Liver (tissue), 8 donors: ENCODE measurements at regions not wholly inside any gene's neighbourhood (a gene's known extent, or its start where the extent isn't known, plus 50 kb on each side); places are given as distances from the start of the nearest gene placed in this dataset.

Experiments used
- DNase-seq: peaks from one replicate; pipeline ENCODE4 v3.0.0-alpha.2; 2017; ENCODE audit warnings: low spot score
- H3K27ac ChIP-seq, 2 donors: one replicate each; pipeline ENCODE4 v1.7.0; 2013; ENCODE audit warnings: inconsistent platforms in 2 of 2, low read length in 2 of 2, control low read depth in 1 of 2, low read depth in 1 of 2, mild to moderate bottlenecking in 1 of 2
- H3K27me3 ChIP-seq, 4 donors: one replicate each; pipeline versions ENCODE4 v1.6.1 to v1.7.0; 2013; ENCODE audit warnings: low read length in 3 of 4, inconsistent platforms in 1 of 4, mild to moderate bottlenecking in 1 of 4, moderate library complexity in 1 of 4; ENCODE audit not compliant: control insufficient read depth in 4 of 4, insufficient read depth in 4 of 4
- H3K36me3 ChIP-seq, 4 donors: one replicate each; pipeline versions ENCODE4 v1.6.1 to v1.7.0; 2013; ENCODE audit warnings: low read length in 3 of 4, mild to moderate bottlenecking in 3 of 4, low read depth in 1 of 4, moderate library complexity in 1 of 4; ENCODE audit not compliant: control insufficient read depth in 4 of 4, insufficient read depth in 3 of 4
- H3K4me1 ChIP-seq, 4 donors: one replicate each; pipeline versions ENCODE4 v1.6.1 to v1.7.0; 2013; ENCODE audit warnings: low read length in 3 of 4, mild to moderate bottlenecking in 3 of 4, moderate library complexity in 1 of 4; ENCODE audit not compliant: control insufficient read depth in 4 of 4, insufficient read depth in 4 of 4
- H3K4me3 ChIP-seq, 3 donors: one replicate each; pipeline versions ENCODE4 v1.6.1 to v1.7.0; 2013; ENCODE audit warnings: low read length in 3 of 3, control low read depth in 1 of 3, low read depth in 1 of 3, mild to moderate bottlenecking in 1 of 3
- H3K9ac ChIP-seq, 2 donors: one replicate each; pipeline ENCODE4 v1.7.0; 2013; ENCODE audit warnings: low read length in 2 of 2, mild to moderate bottlenecking in 2 of 2, moderate library complexity in 2 of 2, control low read depth in 1 of 2, low read depth in 1 of 2
- H3K9me3 ChIP-seq, 4 donors: one replicate each; pipeline versions ENCODE4 v1.6.1 to v1.7.0; 2013; ENCODE audit warnings: low read length in 3 of 4; ENCODE audit not compliant: control insufficient read depth in 4 of 4
- EGR1 ChIP-seq, 2 donors: IDR thresholded peaks; 2 replicates each; pipeline ENCODE4 v1.6.1; 2016 to 2018; ENCODE audit warnings: antibody characterized with exemption in 2 of 2, low read depth in 2 of 2
- FOXA1 ChIP-seq: IDR thresholded peaks from 2 replicates; pipeline ENCODE4 v1.6.1; 2016; ENCODE audit warnings: antibody characterized with exemption
- FOXA2 ChIP-seq: IDR thresholded peaks from 2 replicates; pipeline ENCODE4 v1.6.1; 2016; ENCODE audit warnings: antibody characterized with exemption
- GABPA ChIP-seq, 2 donors: IDR thresholded peaks in 1 of 2; conservative IDR thresholded peaks in 1 of 2; 2 replicates each; pipeline ENCODE4 v1.6.1; 2016; ENCODE audit warnings: antibody characterized with exemption in 2 of 2, mild to moderate bottlenecking in 1 of 2, moderate library complexity in 1 of 2
- HNF4A ChIP-seq, 2 donors: conservative IDR thresholded peaks; 2 replicates each; pipeline ENCODE4 v1.6.1; 2016; ENCODE audit warnings: antibody characterized with exemption in 2 of 2, mild to moderate bottlenecking in 2 of 2
- HNF4G ChIP-seq: IDR thresholded peaks from 2 replicates; pipeline ENCODE4 v1.6.1; 2016; ENCODE audit warnings: antibody characterized with exemption
- JUND ChIP-seq, 2 donors: IDR thresholded peaks; 2 replicates each; pipeline ENCODE4 v1.6.1; 2016; ENCODE audit warnings: antibody characterized with exemption in 2 of 2
- NR2F2 ChIP-seq: IDR thresholded peaks from 2 replicates; pipeline ENCODE4 v1.6.1; 2016; ENCODE audit warnings: antibody characterized with exemption
- RAD21 ChIP-seq, 2 donors: IDR thresholded peaks; 2 replicates each; pipeline ENCODE4 v1.6.1; 2016; ENCODE audit warnings: antibody characterized with exemption in 2 of 2, mild to moderate bottlenecking in 2 of 2
- RXRA ChIP-seq, 2 donors: IDR thresholded peaks; 2 replicates each; pipeline ENCODE4 v1.6.1; 2017 to 2018; ENCODE audit warnings: antibody characterized with exemption in 2 of 2, mild to moderate bottlenecking in 1 of 2
- SP1 ChIP-seq: IDR thresholded peaks from 2 replicates; pipeline ENCODE4 v1.6.1; 2018; ENCODE audit warnings: antibody characterized with exemption, mild to moderate bottlenecking
- TAF1 ChIP-seq: conservative IDR thresholded peaks from 2 replicates; pipeline ENCODE4 v1.6.1; 2016; ENCODE audit warnings: antibody characterized with exemption, mild to moderate bottlenecking
- YY1 ChIP-seq: IDR thresholded peaks from 2 replicates; pipeline ENCODE4 v1.6.1; 2016; ENCODE audit warnings: antibody characterized with exemption, mild to moderate bottlenecking
- whole genome bisulfite sequencing: extraction: QIAGEN DNeasy Blood & Tissue Kit; methylation state at CpG from one replicate; pipeline ENCODE4 v1.1.7; 2013; 5-methylcytosine and 5-hydroxymethylcytosine counted together
- TF ChIP-seq, protein P1 (sequence below): IDR thresholded peaks from 2 replicates; pipeline ENCODE4 v1.6.1; 2016; ENCODE audit warnings: antibody characterized with exemption
- TF ChIP-seq, protein P2 (sequence below): IDR thresholded peaks from 2 replicates; pipeline ENCODE4 v1.6.1; 2016; ENCODE audit warnings: antibody characterized with exemption, mild to moderate bottlenecking
- TF ChIP-seq, protein P3 (sequence below): IDR thresholded peaks from 2 replicates; pipeline ENCODE4 v1.6.1; 2016; ENCODE audit warnings: antibody characterized with exemption
- TF ChIP-seq, protein P4 (sequence below): IDR thresholded peaks from 2 replicates; pipeline ENCODE4 v1.6.1; 2016; ENCODE audit warnings: antibody characterized with exemption
- TF ChIP-seq, protein P5 (sequence below): fragments of 150-350 bp; IDR thresholded peaks from 2 replicates; pipeline ENCODE4 v1.5.1; 2017; ENCODE audit warnings: improper control_type of control experiment, low read depth, low read length; ENCODE audit not compliant: missing input control
- donor health status: healthy.
- donor health status: healthy.
- donor health status: healthy.
- donor health status: healthy.
- donor health status: healthy.

DNA sequence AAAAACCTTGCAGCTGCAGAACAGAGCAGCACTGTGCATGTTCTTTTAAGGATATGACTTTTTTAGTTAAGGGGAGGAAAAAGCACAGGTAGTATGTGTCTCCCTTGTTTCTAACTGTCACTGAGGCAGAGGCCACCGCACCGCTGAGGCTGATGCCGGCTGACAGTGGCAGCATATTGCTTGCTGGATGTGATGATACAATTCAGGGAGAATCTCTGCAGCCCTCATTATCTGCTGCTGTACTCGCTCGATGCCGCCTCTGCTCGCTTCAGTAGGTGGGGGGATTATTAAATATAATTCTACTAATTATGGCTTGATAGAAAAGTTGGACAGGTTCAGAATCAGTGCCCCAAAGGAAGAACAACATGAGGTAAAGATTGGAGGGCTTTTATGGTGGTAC, 378.8 kb upstream of the NOCT start:
- WGBS, result 83% methylated on average over 7 of the region's 7 CpGs
- DNase-seq, result no peak
- H3K27me3 ChIP-seq, result no peaks in the 10 kb centered on the region
- H3K36me3 ChIP-seq, result no peaks in the 10 kb centered on the region
- H3K9me3 ChIP-seq, result no peaks in the 10 kb centered on the region
- H3K4me1 ChIP-seq, result no peaks in the 10 kb centered on the region
- H3K4me3 ChIP-seq, result no peak overlapping the region
- H3K9ac ChIP-seq, result no peak overlapping the region
- no peak overlapping the region for H3K27ac ChIP-seq
- TF ChIP-seq HNF4A (conservative IDR thresholded peaks at IDR 0.05), result no peak
- TF ChIP-seq RAD21 (IDR thresholded peaks at IDR 0.05), result no peak
- TF ChIP-seq, protein P1, sequence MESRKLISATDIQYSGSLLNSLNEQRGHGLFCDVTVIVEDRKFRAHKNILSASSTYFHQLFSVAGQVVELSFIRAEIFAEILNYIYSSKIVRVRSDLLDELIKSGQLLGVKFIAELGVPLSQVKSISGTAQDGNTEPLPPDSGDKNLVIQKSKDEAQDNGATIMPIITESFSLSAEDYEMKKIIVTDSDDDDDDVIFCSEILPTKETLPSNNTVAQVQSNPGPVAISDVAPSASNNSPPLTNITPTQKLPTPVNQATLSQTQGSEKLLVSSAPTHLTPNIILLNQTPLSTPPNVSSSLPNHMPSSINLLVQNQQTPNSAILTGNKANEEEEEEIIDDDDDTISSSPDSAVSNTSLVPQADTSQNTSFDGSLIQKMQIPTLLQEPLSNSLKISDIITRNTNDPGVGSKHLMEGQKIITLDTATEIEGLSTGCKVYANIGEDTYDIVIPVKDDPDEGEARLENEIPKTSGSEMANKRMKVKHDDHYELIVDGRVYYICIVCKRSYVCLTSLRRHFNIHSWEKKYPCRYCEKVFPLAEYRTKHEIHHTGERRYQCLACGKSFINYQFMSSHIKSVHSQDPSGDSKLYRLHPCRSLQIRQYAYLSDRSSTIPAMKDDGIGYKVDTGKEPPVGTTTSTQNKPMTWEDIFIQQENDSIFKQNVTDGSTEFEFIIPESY, result no peak
- TF ChIP-seq, protein P2, sequence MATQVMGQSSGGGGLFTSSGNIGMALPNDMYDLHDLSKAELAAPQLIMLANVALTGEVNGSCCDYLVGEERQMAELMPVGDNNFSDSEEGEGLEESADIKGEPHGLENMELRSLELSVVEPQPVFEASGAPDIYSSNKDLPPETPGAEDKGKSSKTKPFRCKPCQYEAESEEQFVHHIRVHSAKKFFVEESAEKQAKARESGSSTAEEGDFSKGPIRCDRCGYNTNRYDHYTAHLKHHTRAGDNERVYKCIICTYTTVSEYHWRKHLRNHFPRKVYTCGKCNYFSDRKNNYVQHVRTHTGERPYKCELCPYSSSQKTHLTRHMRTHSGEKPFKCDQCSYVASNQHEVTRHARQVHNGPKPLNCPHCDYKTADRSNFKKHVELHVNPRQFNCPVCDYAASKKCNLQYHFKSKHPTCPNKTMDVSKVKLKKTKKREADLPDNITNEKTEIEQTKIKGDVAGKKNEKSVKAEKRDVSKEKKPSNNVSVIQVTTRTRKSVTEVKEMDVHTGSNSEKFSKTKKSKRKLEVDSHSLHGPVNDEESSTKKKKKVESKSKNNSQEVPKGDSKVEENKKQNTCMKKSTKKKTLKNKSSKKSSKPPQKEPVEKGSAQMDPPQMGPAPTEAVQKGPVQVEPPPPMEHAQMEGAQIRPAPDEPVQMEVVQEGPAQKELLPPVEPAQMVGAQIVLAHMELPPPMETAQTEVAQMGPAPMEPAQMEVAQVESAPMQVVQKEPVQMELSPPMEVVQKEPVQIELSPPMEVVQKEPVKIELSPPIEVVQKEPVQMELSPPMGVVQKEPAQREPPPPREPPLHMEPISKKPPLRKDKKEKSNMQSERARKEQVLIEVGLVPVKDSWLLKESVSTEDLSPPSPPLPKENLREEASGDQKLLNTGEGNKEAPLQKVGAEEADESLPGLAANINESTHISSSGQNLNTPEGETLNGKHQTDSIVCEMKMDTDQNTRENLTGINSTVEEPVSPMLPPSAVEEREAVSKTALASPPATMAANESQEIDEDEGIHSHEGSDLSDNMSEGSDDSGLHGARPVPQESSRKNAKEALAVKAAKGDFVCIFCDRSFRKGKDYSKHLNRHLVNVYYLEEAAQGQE, result no peak

DNA sequence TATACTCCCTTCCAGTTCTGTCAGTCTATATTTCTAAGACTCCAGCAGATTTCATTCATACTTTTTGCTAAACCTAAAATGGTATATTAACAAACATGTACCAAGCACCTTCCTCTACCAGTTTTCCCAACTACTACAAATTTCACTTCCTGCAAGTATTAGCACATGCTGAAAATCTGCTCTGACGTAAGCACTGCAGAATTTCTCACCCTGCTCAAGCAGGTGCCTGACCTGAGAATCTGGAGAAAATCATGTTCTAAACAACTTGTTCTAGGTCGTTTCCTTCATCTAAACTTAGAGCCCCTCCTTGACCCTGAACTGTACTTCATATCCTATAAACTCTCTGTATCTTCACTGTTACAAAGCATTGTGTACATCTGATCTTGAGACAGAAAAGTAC, 380.7 kb upstream of the NOCT start:
- Histone ChIP-seq H3K27ac (no peak overlapping the region), H3K4me3 (no peak overlapping the region), H3K27me3 (no peaks in the 10 kb centered on the region), H3K4me1 (no peaks in the 10 kb centered on the region), H3K9ac (no peak overlapping the region), H3K9me3 (no peaks in the 10 kb centered on the region), H3K36me3 (no peaks in the 10 kb centered on the region)
- TF ChIP-seq EGR1 (IDR thresholded peaks at IDR 0.05; ENCODE audit: low read depth in 2 of 2) (no peak), NR2F2 (no peak), JUND (IDR thresholded peaks at IDR 0.05) (no peak), FOXA2 (no peak), GABPA (IDR thresholded peaks at IDR 0.05 in 1 of 2, conservative IDR thresholded peaks at IDR 0.05 in 1 of 2) (no peak), FOXA1 (no peak), RXRA (IDR thresholded peaks at IDR 0.05) (no peak), TAF1 (no peak), SP1 (no peak), HNF4A (conservative IDR thresholded peaks at IDR 0.05) (no peak), RAD21 (IDR thresholded peaks at IDR 0.05) (no peak), YY1 (no peak), HNF4G (no peak)
- TF ChIP-seq, protein P2, result no peak
- TF ChIP-seq, protein P3, sequence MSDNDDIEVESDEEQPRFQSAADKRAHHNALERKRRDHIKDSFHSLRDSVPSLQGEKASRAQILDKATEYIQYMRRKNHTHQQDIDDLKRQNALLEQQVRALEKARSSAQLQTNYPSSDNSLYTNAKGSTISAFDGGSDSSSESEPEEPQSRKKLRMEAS, result no peak
- TF ChIP-seq, protein P1, result no peak
- TF ChIP-seq, protein P4, sequence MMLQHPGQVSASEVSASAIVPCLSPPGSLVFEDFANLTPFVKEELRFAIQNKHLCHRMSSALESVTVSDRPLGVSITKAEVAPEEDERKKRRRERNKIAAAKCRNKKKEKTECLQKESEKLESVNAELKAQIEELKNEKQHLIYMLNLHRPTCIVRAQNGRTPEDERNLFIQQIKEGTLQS, result no peak
- TF ChIP-seq, protein P5, sequence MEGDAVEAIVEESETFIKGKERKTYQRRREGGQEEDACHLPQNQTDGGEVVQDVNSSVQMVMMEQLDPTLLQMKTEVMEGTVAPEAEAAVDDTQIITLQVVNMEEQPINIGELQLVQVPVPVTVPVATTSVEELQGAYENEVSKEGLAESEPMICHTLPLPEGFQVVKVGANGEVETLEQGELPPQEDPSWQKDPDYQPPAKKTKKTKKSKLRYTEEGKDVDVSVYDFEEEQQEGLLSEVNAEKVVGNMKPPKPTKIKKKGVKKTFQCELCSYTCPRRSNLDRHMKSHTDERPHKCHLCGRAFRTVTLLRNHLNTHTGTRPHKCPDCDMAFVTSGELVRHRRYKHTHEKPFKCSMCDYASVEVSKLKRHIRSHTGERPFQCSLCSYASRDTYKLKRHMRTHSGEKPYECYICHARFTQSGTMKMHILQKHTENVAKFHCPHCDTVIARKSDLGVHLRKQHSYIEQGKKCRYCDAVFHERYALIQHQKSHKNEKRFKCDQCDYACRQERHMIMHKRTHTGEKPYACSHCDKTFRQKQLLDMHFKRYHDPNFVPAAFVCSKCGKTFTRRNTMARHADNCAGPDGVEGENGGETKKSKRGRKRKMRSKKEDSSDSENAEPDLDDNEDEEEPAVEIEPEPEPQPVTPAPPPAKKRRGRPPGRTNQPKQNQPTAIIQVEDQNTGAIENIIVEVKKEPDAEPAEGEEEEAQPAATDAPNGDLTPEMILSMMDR, result no peak
- no peak for DNase-seq
- 57% methylated on average over 2 of the region's 2 CpGs for WGBS
